SJSA1 (cell line): ENCODE measurements at regions not wholly inside any gene's neighbourhood (a gene's known extent, or its start where the extent isn't known, plus 50 kb on each side); places are given as distances from the start of the nearest gene placed in this dataset.

ENCODE experiments used
- DNase-seq, 2 experiments: peaks; one replicate each; pipeline ENCODE4 v3.0.0-alpha.2; 2015 to 2020; ENCODE audit warnings: low spot score in 2 of 2, low read depth in 1 of 2
- H3K27ac ChIP-seq: fragments of 250-450 bp; sonication (Bioruptor Pico); 2 replicates; pipeline ENCODE4 v1.5.1; 2020; ENCODE audit warnings: mild to moderate bottlenecking, moderate library complexity
- H3K27me3 ChIP-seq: fragments of 250-450 bp; sonication (Bioruptor Pico); replicated peaks from 2 replicates; pipeline ENCODE4 v1.5.1; 2020; ENCODE audit warnings: mild to moderate bottlenecking, moderate library complexity
- H3K36me3 ChIP-seq: fragments of 250-450 bp; sonication (Bioruptor Pico); 2 replicates; pipeline ENCODE4 v1.5.1; 2020; ENCODE audit warnings: mild to moderate bottlenecking
- H3K4me1 ChIP-seq: fragments of 250-450 bp; sonication (Bioruptor Pico); replicated peaks from 2 replicates; pipeline ENCODE4 v1.6.1; 2021; ENCODE audit warnings: mild to moderate bottlenecking
- H3K4me3 ChIP-seq: fragments of 250-450 bp; sonication (Bioruptor Pico); 2 replicates; pipeline ENCODE4 v1.5.1; 2020; ENCODE audit warnings: mild to moderate bottlenecking
- H3K9me3 ChIP-seq: fragments of 250-450 bp; sonication (Bioruptor Pico); replicated peaks from 2 replicates; pipeline ENCODE4 v1.5.1; 2020; ENCODE audit warnings: mild to moderate bottlenecking

DNA sequence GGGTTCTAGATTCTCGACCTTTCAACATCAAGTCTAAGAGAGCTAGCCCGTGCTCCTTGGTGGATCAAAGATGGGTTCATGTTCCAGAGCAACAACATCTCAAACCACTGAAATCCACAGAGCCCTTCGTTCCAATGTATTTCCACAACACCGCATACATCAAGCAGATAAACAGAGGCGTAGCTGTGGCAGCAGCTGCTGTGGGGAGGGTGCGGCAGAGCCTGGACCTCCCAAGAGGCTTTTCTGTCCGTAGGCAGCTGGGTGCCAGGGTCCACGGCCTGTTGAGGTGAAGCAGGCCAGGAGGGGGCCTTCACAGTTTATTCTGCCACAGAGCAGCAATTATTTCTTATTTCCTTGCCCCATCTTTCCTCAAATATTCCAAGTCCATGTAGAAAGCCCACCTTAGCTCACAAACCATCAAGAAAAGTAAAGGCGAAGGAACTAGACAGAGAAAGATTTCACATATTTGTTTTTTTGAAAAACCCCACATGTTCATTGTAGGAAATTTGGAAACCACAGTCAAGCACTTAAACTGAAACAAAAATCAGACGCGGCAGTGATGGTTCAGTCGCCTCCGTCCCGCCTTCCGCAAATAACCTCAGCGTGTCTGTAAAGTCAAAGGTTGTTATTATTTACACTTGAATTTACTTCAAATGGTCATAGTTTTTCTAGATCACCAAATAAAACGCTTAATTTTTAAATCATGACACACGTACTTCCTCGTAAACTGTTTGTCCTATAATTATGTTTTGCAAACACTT lies 144.6 kb upstream of the FOXF1 start:
- peaks cover 83% of the 10 kb centered on the region for H3K4me1 ChIP-seq
- H3K27ac ChIP-seq, result peak overlapping the region; percentile 79
- no peaks in the 10 kb centered on the region for H3K36me3 ChIP-seq
- H3K9me3 ChIP-seq, result no peaks in the 10 kb centered on the region
- peak overlapping the region; percentile 14 for H3K4me3 ChIP-seq
- H3K27me3 ChIP-seq, result no peaks in the 10 kb centered on the region
- peak; percentile 92 for DNase-seq

DNA sequence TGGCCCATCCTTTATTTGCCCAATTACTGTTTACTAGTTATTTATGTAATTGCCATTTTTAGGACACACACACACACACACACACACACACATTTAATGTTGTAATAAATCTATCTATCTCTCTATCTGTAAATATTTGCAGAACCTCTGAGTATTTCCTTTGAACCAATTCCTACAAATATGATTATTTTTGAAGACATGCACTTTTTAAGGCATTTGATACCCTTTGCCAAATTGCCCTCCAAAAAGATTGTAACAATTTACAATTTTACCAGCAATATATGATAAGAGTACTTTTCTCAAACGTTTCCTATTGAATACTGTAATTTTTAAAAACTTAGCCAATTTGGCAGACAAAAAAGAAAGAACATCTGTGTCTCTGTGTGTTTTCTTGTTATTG lies 143.8 kb upstream of the FOXF1 start:
- DNase-seq, result no peak
- Histone ChIP-seq H3K27ac (peak overlapping the region; percentile 79), H3K36me3 (no peaks in the 10 kb centered on the region), H3K27me3 (no peaks in the 10 kb centered on the region), H3K4me3 (no peak overlapping the region), H3K4me1 (peaks cover 83% of the 10 kb centered on the region), H3K9me3 (no peaks in the 10 kb centered on the region)

DNA sequence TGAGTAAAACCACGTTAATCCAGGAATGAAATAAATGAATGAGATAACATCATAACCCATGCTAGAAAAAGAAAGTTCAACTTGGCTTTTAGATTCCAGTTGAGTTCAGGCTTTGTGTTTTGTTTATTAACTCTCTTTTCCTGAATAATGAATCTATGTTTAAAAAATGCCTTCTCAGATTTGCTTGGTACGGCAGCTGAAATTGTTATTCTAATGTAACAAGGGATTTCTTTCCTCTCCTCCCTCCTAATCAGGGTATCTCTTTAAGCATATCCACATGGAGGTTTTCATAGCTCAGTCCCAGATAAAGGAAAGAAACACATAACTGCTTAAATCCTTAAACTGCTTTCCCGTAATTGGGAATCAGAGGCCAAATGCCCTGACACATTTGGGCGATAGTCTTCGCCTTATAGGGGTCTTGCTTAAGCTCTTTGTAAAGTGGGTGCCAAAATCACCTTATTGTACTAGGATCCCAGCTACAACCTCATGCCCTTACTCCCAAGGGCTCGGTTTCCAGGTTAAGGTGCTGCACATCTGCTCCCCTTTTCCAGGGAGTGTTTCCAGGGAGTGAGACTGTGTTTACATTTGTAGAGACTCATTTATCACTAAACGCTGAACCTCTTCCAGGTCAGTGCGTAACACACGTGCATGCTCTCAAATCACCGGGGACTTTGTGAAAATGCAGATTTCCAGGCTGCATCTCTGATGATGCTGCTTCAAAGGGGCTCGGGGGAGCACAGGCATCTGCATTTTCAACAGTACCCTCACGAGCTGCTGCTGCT lies 142.8 kb upstream of the FOXF1 start:
- Histone ChIP-seq H3K4me3 (no peak overlapping the region), H3K27me3 (no peaks in the 10 kb centered on the region), H3K9me3 (no peaks in the 10 kb centered on the region), H3K27ac (peak overlapping the region; percentile 79), H3K36me3 (no peaks in the 10 kb centered on the region), H3K4me1 (peaks cover 74% of the 10 kb centered on the region)
- DNase-seq, result no peak

DNA sequence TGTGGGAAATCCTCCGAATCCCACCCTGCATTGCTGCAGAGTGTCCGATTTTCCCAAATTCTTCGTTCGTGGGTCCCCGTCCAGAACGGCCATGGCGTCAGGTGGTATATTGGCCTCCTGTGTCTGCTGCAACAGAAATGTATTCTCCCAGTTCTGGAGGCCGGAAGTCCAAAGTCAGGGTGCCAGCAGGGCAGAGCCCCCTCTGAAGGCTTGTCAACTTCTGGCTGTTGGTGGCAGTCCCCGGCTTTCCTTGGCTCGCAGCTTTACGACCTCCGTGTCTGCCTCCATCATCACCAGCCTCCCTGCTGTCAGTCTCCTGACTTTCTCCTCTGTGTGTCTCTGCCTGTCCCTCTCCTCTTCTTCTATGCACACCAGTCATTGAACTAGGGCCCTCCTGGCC lies 142.1 kb upstream of the FOXF1 start:
- no peak overlapping the region for H3K4me3 ChIP-seq
- no peaks in the 10 kb centered on the region for H3K27me3 ChIP-seq
- H3K9me3 ChIP-seq, result no peaks in the 10 kb centered on the region
- H3K27ac ChIP-seq, result no peak overlapping the region
- no peak for DNase-seq
- peaks cover 66% of the 10 kb centered on the region for H3K4me1 ChIP-seq
- H3K36me3 ChIP-seq, result no peaks in the 10 kb centered on the region

DNA sequence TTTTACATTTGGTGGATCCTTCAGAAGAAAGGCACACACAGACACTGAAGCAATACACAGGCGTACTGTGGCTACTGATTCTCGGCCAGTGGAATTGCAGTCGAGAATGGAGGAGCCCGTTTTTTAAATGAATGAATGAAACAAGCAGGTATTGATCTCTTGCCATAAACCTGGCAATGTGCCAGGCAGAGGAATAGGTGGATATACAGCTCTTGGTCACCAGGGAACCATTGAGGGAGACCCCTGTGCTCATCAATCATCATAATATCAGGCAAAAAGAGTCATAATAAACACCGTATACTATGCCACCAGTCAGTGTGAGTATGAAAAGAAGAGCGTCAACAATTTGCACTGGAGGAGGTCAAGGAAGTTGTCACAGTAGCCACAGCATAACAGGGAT lies 140.3 kb upstream of the FOXF1 start:
- H3K9me3 ChIP-seq, result 0 out of 2 replicates have a peak, but pooled peaks cover 5% of the 10 kb centered on the region
- H3K4me1 ChIP-seq, result peaks cover 53% of the 10 kb centered on the region
- no peaks in the 10 kb centered on the region for H3K27me3 ChIP-seq
- no peak overlapping the region for H3K27ac ChIP-seq
- DNase-seq, result no peak
- H3K36me3 ChIP-seq, result no peaks in the 10 kb centered on the region
- H3K4me3 ChIP-seq, result no peak overlapping the region

DNA sequence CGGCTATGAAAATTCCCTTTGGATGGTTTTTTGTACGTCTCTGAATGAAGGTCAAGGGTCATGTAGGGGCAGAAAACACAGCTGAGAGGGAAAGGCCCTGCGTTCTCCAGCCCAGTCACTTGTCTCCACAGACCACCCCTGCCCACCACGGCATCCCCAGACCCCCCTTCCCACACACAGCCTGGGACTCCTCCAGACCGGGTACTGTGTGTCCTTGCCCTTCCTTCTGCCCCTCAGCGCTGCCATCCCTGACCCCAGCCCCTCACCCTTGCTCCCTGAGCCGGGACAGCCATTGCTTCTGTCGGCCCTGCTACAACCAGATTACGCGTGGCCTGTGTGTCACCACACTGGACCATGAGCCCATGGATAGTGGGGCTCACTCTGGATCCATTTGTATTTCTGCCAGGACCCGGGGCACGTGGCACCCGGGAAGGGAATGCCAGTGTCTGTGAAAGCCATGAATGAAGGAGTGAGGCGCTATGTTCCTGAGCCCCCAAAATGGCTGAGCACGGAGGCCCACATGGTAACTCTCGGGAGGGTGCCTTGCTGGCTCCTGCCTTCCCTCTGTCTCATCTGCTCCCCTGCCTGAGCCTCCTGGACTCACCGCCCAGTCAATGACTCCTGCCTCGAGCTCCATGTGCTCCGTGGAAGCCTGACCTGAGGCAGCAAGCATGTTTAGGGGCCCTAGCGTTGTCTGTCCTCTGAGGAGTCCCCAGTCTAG lies 139.1 kb upstream of the FOXF1 start:
- Histone ChIP-seq H3K9me3 (0 out of 2 replicates have a peak, but pooled peaks cover 5% of the 10 kb centered on the region), H3K4me1 (peaks cover 53% of the 10 kb centered on the region), H3K27me3 (no peaks in the 10 kb centered on the region), H3K4me3 (no peak overlapping the region), H3K36me3 (no peaks in the 10 kb centered on the region), H3K27ac (no peak overlapping the region)
- no peak for DNase-seq

DNA sequence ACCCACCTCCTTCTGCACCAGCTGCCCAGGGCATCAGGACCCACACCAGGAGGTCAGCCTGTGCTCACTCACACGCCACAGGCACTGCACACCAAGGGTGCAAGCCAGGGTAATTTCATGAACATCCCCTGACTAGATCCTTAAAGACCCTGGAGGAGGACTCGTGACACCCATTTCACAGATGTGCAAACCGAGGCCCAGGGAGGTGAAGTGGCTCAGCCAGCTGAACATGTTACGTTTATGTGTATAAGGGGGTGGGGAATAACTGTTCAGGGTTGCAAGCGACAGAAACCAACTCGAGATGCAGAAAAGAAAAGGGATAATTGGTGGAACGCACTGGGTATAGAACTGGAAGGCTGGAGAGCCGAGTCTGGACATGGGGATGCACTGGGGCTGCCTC lies 138.1 kb upstream of the FOXF1 start:
- Histone ChIP-seq H3K4me3 (no peak overlapping the region), H3K27me3 (no peaks in the 10 kb centered on the region), H3K27ac (no peak overlapping the region)

DNA sequence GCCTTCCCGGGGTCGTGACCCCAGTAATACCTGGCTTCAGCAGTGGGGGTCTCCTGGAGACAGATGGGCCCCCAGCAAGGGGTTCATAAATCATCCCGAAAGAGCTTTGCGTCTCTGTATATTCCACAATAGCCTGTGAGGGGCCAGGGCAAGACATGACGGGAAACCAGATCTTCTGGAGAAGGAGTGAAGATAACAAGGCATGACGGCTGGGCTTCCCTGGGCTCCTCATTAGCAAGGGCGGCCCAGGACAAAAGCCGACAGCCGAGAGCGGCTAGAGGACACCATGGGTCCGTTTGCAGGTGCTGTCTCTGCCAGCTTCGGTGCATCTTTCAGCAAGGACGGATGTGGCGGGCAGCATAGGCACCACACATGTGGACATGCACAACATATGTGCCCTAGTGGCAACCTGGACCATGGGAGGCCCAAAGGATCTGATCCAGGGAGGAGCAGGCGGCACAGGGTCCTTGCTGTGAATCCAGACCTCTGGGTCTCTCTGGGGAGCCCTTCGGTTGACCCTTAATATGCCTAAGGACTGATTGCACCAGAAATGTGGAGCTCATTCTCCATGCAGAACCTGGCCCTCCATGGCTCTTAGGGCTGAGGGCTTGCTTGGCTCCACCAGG lies 136.9 kb upstream of the FOXF1 start:
- H3K4me1 ChIP-seq, result peaks cover 38% of the 10 kb centered on the region
- no peak overlapping the region for H3K4me3 ChIP-seq
- no peaks in the 10 kb centered on the region for H3K27me3 ChIP-seq
- DNase-seq, result no peak
- H3K27ac ChIP-seq, result no peak overlapping the region
- no peaks in the 10 kb centered on the region for H3K36me3 ChIP-seq
- H3K9me3 ChIP-seq, result 0 out of 2 replicates have a peak, but pooled peaks cover 5% of the 10 kb centered on the region

More for the DNA sequence above, 138.1 kb upstream of the FOXF1 start:
- 0 out of 2 replicates have a peak, but pooled peaks cover 5% of the 10 kb centered on the region for H3K9me3 ChIP-seq
- H3K4me1 ChIP-seq, result peaks cover 49% of the 10 kb centered on the region
- H3K36me3 ChIP-seq, result no peaks in the 10 kb centered on the region
- no peak for DNase-seq

DNA sequence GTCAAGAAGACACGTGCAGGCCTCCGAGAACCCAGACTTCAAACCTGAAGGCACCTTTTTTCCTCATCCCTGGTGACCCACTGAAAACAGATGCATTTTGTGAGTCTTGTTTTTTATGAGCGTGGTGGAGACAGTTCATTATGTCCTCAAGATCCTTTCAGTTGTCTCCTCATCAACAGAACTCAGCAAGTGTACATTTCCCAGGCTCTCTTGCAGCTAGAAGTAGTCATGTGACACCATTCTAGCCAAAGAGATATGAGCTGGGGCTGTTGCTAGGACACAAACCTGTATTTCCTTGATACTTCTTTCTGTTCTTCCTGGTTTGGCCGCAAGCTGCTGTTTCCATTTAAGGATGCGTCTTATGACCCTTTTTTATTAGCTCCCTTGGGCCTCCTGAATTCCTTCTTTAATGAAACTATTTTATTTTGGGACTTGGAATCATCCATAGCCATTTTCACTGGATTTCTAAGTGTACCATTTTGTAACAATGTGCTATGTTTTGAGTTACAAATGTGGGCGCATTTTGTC lies 135.7 kb upstream of the FOXF1 start:
- H3K27me3 ChIP-seq, result no peaks in the 10 kb centered on the region
- no peak overlapping the region for H3K4me3 ChIP-seq
- peaks cover 34% of the 10 kb centered on the region for H3K4me1 ChIP-seq
- H3K36me3 ChIP-seq, result no peaks in the 10 kb centered on the region
- no peak for DNase-seq
- 0 out of 2 replicates have a peak, but pooled peaks cover 5% of the 10 kb centered on the region for H3K9me3 ChIP-seq
- peak overlapping the region; percentile 72 for H3K27ac ChIP-seq

DNA sequence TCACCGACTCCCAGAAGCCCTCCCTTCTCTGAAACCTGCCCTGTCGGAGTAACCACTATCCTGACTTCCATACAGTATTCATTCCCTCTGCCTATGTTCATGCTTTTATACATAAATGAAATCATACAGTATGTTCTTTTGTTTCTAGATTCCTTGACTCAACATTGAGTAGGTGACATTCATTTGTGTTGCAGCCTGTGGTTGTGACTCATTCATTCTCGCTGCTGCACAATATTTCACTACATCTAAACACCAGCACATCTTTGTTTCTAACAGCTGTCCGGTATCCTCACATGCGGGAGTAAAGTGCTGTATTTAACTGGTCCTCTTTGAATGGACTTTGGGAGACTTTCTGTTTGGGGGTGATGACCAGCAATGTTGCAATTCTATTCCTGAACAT lies 135.0 kb upstream of the FOXF1 start:
- Histone ChIP-seq H3K27ac (peak overlapping the region; percentile 72), H3K27me3 (no peaks in the 10 kb centered on the region), H3K4me1 (peaks cover 39% of the 10 kb centered on the region), H3K36me3 (no peaks in the 10 kb centered on the region), H3K4me3 (no peak overlapping the region), H3K9me3 (0 out of 2 replicates have a peak, but pooled peaks cover 5% of the 10 kb centered on the region)
- DNase-seq, result peak; percentile 74 to 83

DNA sequence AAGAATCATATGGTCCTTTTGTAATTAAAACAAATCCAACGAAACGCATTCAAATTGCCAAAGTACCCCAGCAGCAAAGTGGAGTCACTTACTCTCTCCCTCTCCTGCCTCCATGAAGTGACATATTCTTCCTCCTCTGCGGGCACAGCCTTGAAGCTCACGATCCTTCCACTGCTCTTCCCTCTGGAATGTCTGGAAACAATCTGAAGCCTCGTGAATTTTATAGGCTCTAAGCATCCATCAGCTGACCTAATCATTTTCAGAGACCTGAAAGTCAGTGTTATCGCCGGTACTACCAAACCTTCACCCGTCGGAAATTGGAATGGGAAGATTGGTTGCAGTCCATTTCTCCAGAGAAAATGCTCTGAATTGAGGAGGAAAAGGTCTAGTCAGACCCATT lies 134.5 kb upstream of the FOXF1 start:
- DNase-seq, result no peak
- Histone ChIP-seq H3K4me3 (no peak overlapping the region), H3K27ac (peak overlapping the region; percentile 72), H3K27me3 (no peaks in the 10 kb centered on the region), H3K9me3 (0 out of 2 replicates have a peak, but pooled peaks cover 5% of the 10 kb centered on the region), H3K36me3 (no peaks in the 10 kb centered on the region), H3K4me1 (peaks cover 41% of the 10 kb centered on the region)

DNA sequence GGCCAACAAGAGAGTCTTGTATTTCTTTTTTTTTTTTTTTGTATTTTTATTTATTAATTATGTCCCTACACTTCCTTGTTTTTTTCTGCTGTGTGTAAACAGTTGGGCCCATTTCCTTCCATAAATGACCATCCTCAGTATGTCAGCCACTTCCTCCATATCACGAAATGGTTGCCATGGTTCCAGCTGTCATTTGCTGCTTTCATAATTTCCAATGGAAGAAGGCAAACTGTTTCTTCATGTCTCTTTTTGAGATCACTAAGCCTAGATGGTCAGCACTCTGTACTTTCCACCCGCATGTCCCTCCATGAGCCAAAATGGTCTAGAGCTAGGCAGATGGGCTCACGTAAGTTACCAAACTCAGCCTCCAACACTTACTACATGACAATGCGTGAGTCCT lies 133.5 kb upstream of the FOXF1 start:
- no peak overlapping the region for H3K27ac ChIP-seq
- no peaks in the 10 kb centered on the region for H3K36me3 ChIP-seq
- H3K9me3 ChIP-seq, result 0 out of 2 replicates have a peak, but pooled peaks cover 5% of the 10 kb centered on the region
- H3K27me3 ChIP-seq, result no peaks in the 10 kb centered on the region
- no peak overlapping the region for H3K4me3 ChIP-seq
- H3K4me1 ChIP-seq, result peaks cover 41% of the 10 kb centered on the region
- DNase-seq, result no peak
